ENCODE measurements at regions not wholly inside any gene's neighbourhood (a gene's known extent, or its start where the extent isn't known, plus 50 kb on each side); places are given as distances from the start of the nearest gene placed in this dataset.

DNA sequence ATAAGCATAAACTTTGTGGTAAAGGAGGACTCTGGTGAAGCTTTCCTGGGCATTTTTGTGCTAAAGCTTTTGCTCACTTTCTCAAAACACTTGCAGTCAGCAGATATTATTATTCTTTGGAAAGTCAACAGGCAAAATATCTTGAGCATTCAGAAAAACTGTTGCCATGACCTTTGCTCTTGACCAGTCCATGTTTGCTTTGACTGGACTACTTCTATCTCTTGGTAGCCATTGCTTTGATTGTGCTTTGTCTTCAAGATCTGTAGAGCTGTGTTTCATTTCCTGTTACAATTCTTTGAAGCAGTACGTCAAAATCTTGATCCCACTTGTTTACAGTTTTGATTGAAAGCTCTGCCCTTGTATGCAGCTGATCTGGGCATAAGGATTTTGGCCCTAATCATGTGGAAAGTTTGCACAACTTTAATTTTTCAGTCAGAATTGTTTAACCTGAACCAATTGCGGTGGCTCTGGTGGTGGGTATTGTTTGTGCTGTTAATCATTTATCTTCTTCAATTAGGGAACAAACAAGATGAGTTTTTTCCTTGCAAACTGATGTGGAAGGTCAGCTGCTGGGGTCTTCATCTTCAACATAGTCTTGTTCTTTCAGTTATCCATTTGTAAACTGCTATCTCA lies 121.5 kb upstream of the NUDT6 start:
- no peaks in the 10 kb centered on the region for H3K4me1 ChIP-seq
- H3K36me3 ChIP-seq: no peaks in the 10 kb centered on the region
- no peak for TF ChIP-seq POLR2A (IDR thresholded peaks at IDR 0.05)
- no peak for TF ChIP-seq CTCF (IDR thresholded peaks at IDR 0.05 in 4 of 5, conservative IDR thresholded peaks at IDR 0.05 in 1 of 5)
- intact Hi-C loops (cut with DNase I; ENCODE audit: low total_unique reads) (no loop called here), in situ Hi-C loops (cut with MboI; ENCODE audit: low sequenced_read_pairs in 4 of 4) (no loop called here)
- H3K27me3 ChIP-seq: no peaks in the 10 kb centered on the region
- DNase-seq (no peak), ATAC-seq (no peak)
- H3K4me3 ChIP-seq: no peak overlapping the region
- no peak overlapping the region for H3K27ac ChIP-seq
- H3K9me3 ChIP-seq: no peaks in the 10 kb centered on the region

DNA sequence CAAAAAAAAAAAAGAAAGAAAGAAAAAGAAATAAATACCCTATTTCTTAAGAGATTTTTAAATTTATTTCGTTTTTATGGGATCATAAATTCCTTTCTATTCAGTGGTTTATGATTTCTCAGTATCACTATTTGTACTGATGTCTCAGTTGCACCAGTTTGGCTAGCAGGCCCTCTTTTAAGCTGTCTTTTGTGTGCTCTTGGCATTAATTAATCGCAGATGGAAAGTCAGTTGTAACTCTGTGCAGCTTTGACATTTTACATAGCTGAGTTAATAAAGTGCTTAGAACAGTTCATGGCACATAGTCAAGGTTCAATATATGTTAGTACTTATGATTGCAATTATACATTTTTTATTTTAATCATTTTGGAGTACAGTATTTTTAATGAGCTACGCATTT lies 123.7 kb upstream of the NUDT6 start:
- DNase-seq (no peak), ATAC-seq (no peak)
- no peak overlapping the region for H3K27ac ChIP-seq
- TF ChIP-seq CTCF (IDR thresholded peaks at IDR 0.05 in 4 of 5, conservative IDR thresholded peaks at IDR 0.05 in 1 of 5): no peak
- no peak for TF ChIP-seq POLR2A (IDR thresholded peaks at IDR 0.05)
- H3K4me1 ChIP-seq: no peaks in the 10 kb centered on the region
- H3K9me3 ChIP-seq: no peaks in the 10 kb centered on the region
- H3K4me3 ChIP-seq: no peak overlapping the region
- H3K36me3 ChIP-seq: no peaks in the 10 kb centered on the region
- H3K27me3 ChIP-seq: no peaks in the 10 kb centered on the region
- intact Hi-C loops (cut with DNase I; ENCODE audit: low total_unique reads) (no loop called here), in situ Hi-C loops (cut with MboI; ENCODE audit: low sequenced_read_pairs in 4 of 4) (no loop called here)

DNA sequence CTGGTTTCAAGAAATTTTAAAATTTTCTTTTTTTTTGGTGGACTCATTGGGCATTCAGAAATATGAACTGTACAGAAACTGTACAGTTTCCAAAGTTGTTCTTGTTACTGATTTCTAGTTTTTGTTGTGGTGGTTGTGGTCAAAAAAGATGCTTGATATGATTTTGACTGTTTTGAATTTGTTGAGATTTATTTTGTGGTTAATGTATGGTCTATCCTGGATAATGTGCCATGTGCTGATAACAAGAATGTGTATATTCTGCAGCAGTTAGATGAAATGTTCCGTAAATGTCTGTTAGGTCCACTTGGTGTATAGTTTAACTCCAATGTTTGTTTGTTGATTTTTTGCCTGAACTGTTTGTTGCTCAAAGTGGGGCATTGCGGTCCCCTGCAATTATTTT lies 127.6 kb upstream of the NUDT6 start:
- H3K27me3 ChIP-seq: no peaks in the 10 kb centered on the region
- in situ Hi-C loops (cut with MboI; ENCODE audit: low sequenced_read_pairs in 4 of 4) (no loop called here), intact Hi-C loops (cut with DNase I; ENCODE audit: low total_unique reads) (no loop called here)
- H3K4me3 ChIP-seq: no peak overlapping the region
- H3K36me3 ChIP-seq: no peaks in the 10 kb centered on the region
- peaks cover 0 to 10% (median 0%) of the 10 kb centered on the region in 3 donors for H3K9me3 ChIP-seq
- H3K4me1 ChIP-seq: no peaks in the 10 kb centered on the region
- no peak overlapping the region for H3K27ac ChIP-seq
- TF ChIP-seq CTCF (IDR thresholded peaks at IDR 0.05 in 4 of 5, conservative IDR thresholded peaks at IDR 0.05 in 1 of 5): no peak
- no peak for TF ChIP-seq POLR2A (IDR thresholded peaks at IDR 0.05)
- ATAC-seq (no peak), DNase-seq (no peak)

DNA sequence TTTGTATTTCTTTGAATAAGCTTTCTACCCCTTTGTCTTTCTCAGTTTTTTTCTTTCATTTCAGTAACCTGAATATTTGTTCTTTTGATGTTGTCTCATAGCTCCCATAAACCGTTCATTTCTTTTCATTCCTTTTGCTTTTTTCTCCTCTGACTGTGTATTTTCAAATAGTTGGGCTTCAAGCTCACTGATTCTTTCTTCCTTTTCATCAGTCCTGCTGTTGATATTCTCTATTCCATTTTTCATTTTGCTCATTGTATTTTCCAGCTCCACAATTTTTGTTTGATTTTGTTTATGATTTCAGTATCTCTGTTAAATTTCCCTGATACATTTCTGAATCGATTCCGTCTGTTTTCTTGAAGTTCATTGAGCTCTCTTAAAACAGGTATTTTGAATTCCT lies 129.6 kb upstream of the NUDT6 start:
- Histone ChIP-seq H3K27me3 (no peaks in the 10 kb centered on the region), H3K4me1 (no peaks in the 10 kb centered on the region), H3K36me3 (no peaks in the 10 kb centered on the region), H3K9me3 (peaks cover 0 to 10% (median 0%) of the 10 kb centered on the region in 3 donors), H3K27ac (no peak overlapping the region), H3K4me3 (no peak overlapping the region)
- in situ Hi-C loops (cut with MboI; ENCODE audit: low sequenced_read_pairs in 4 of 4): no loop called here
- ATAC-seq (no peak), DNase-seq (no peak)
- no peak for TF ChIP-seq CTCF (IDR thresholded peaks at IDR 0.05 in 4 of 5, conservative IDR thresholded peaks at IDR 0.05 in 1 of 5)
- TF ChIP-seq POLR2A (IDR thresholded peaks at IDR 0.05): no peak
- intact Hi-C loops (cut with DNase I; ENCODE audit: low total_unique reads): no loop called here

- peaks cover 0 to 10% (median 0%) of the 10 kb centered on the region in 3 donors for H3K9me3 ChIP-seq
- H3K36me3 ChIP-seq: no peaks in the 10 kb centered on the region
- intact Hi-C loops (cut with DNase I; ENCODE audit: low total_unique reads): no loop called here
- no peak for DNase-seq
- no peak overlapping the region for H3K4me3 ChIP-seq
- no peaks in the 10 kb centered on the region for H3K4me1 ChIP-seq
- TF ChIP-seq CTCF (IDR thresholded peaks at IDR 0.05 in 4 of 5, conservative IDR thresholded peaks at IDR 0.05 in 1 of 5): no peak
- no peak for TF ChIP-seq POLR2A (IDR thresholded peaks at IDR 0.05)
- in situ Hi-C loops (cut with MboI; ENCODE audit: low sequenced_read_pairs in 4 of 4): no loop called here
- H3K27ac ChIP-seq: no peak overlapping the region
- ATAC-seq: no peak
- no peaks in the 10 kb centered on the region for H3K27me3 ChIP-seq
Observed at GRCh38 chr4:123055943-123056342, 133.5 kb upstream of the NUDT6 start.

Measured in gastrocnemius medialis (tissue), 4 donors.